GM12878 (cell line): ENCODE measurements at regions not wholly inside any gene's neighbourhood (a gene's known extent, or its start where the extent isn't known, plus 50 kb on each side); places are given as distances from the start of the nearest gene placed in this dataset.

Experiments
- MXI1 ChIP-seq: fragments of 150-350 bp; IDR thresholded peaks from 2 replicates; pipeline ENCODE4 v1.6.1; 2011; ENCODE audit warnings: low read depth, mild to moderate bottlenecking, inconsistent platforms, low read length, improper control_type of control experiment
- SIN3A ChIP-seq: IDR thresholded peaks from 2 replicates; pipeline ENCODE4 v1.6.1; 2012; ENCODE audit warnings: low read depth, low read length, improper control_type of control experiment
- TF ChIP-seq, protein P1 (sequence below): fragments of 450-650 bp; IDR thresholded peaks from 2 replicates; pipeline ENCODE4 v1.6.1; 2017; ENCODE audit warnings: mild to moderate bottlenecking

DNA sequence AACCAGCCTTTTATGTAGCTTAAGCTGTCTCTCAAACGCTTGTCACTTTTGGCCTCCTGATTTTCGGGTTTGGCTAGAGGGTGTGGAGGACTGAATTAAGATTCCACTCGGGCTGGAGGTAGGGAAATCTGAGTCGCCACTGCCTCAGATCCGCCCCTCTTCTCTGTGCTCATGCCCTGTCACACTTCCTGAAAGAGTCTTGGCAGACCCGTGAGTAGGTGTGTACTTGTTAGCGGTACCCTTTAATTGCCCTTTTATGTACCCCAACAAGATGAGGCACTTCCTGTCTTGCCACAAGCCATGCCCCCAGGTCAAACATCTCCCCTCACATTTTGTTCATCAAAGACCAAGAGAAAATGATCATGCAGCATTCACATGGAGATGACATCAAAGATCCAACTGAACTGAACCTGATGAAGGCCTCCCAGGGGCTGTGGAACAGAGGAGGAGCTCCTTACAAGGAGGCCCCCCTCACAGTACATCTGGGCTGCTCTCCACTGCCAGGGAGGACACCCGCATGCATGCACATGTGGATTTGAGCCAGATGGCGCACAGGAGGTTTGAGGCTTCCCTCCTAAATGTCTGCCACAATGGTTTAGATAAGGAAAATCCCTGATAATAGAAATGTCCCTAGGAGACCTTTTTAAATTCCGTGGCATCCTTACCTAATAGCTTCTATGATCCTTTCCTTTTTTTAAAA lies 86.5 kb upstream of the CDKN3 start:
- no peak for TF ChIP-seq MXI1
- TF ChIP-seq SIN3A = no peak
- TF ChIP-seq, protein P1, sequence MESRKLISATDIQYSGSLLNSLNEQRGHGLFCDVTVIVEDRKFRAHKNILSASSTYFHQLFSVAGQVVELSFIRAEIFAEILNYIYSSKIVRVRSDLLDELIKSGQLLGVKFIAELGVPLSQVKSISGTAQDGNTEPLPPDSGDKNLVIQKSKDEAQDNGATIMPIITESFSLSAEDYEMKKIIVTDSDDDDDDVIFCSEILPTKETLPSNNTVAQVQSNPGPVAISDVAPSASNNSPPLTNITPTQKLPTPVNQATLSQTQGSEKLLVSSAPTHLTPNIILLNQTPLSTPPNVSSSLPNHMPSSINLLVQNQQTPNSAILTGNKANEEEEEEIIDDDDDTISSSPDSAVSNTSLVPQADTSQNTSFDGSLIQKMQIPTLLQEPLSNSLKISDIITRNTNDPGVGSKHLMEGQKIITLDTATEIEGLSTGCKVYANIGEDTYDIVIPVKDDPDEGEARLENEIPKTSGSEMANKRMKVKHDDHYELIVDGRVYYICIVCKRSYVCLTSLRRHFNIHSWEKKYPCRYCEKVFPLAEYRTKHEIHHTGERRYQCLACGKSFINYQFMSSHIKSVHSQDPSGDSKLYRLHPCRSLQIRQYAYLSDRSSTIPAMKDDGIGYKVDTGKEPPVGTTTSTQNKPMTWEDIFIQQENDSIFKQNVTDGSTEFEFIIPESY = no peak
